ENCODE measurements at regions not wholly inside any gene's neighbourhood (a gene's known extent, or its start where the extent isn't known, plus 50 kb on each side); places are given as distances from the start of the nearest gene placed in this dataset.

GRCh38 chr4:131063878-131064277 lies 1967.9 kb downstream of the C4orf33 start:
- TF ChIP-seq CTCF (IDR thresholded peaks at IDR 0.05; ENCODE audit: extremely low read depth, insufficient read depth, missing control alignments), result no peak
- in situ Hi-C loops (cut with MboI; ENCODE audit: low pct_unique_long_range_greater_than_20kb, low sequenced_read_pairs, unreplicated experiment), result no loop called here
- no peak for DNase-seq (ENCODE audit: low spot score)

- TF ChIP-seq CTCF (IDR thresholded peaks at IDR 0.05; ENCODE audit: extremely low read depth, insufficient read depth, missing control alignments), result no peak
- DNase-seq (ENCODE audit: low spot score), result no peak
- in situ Hi-C loops (cut with MboI; ENCODE audit: low pct_unique_long_range_greater_than_20kb, low sequenced_read_pairs, unreplicated experiment), result no loop called here
Measured at GRCh38 chr4:131081069-131081468, 1985.1 kb downstream of the C4orf33 start.

- in situ Hi-C loops (cut with MboI; ENCODE audit: low pct_unique_long_range_greater_than_20kb, low sequenced_read_pairs, unreplicated experiment), result no loop called here
- TF ChIP-seq CTCF (IDR thresholded peaks at IDR 0.05; ENCODE audit: extremely low read depth, insufficient read depth, missing control alignments), result no peak
- DNase-seq (ENCODE audit: low spot score), result no peak
Measured at GRCh38 chr4:131084997-131085396, 1989.0 kb downstream of the C4orf33 start.

- peak; percentile 28 for TF ChIP-seq CTCF (IDR thresholded peaks at IDR 0.05; ENCODE audit: extremely low read depth, insufficient read depth, missing control alignments)
- in situ Hi-C loops (cut with MboI; ENCODE audit: low pct_unique_long_range_greater_than_20kb, low sequenced_read_pairs, unreplicated experiment), result no loop called here
- no peak for DNase-seq (ENCODE audit: low spot score)
Measured at GRCh38 chr4:131091896-131092295, 1995.9 kb downstream of the C4orf33 start.

GRCh38 chr4:131093303-131093702 lies 1997.4 kb downstream of the C4orf33 start:
- in situ Hi-C loops (cut with MboI; ENCODE audit: low pct_unique_long_range_greater_than_20kb, low sequenced_read_pairs, unreplicated experiment), result no loop called here
- no peak for DNase-seq (ENCODE audit: low spot score)
- no peak for TF ChIP-seq CTCF (IDR thresholded peaks at IDR 0.05; ENCODE audit: extremely low read depth, insufficient read depth, missing control alignments)

- in situ Hi-C loops (cut with MboI; ENCODE audit: low pct_unique_long_range_greater_than_20kb, low sequenced_read_pairs, unreplicated experiment), result no loop called here
Measured at GRCh38 chr4:131098976-131099375, 2003.0 kb downstream of the C4orf33 start.

More at GRCh38 chr4:131098976-131099375, 2003.0 kb downstream of the C4orf33 start:
- TF ChIP-seq CTCF (IDR thresholded peaks at IDR 0.05; ENCODE audit: extremely low read depth, insufficient read depth, missing control alignments), result no peak
- DNase-seq (ENCODE audit: low spot score), result no peak

Data from GM13977 (cell line).